ENCODE measurements at regions not wholly inside any gene's neighbourhood (a gene's known extent, or its start where the extent isn't known, plus 50 kb on each side); places are given as distances from the start of the nearest gene placed in this dataset.

GRCh38 chr2:114063346-114063745 is 173.5 kb downstream of the ACTR3 start:
- DNase-seq (ENCODE audit: low read depth), result no peak
- TF ChIP-seq CTCF (IDR thresholded peaks at IDR 0.05; ENCODE audit: low read depth, low read length, missing control alignments), result no peak
- in situ Hi-C loops (cut with HindIII; ENCODE audit: low sequenced_read_pairs), result no loop called here
- H3K4me3 ChIP-seq (ENCODE audit: low read depth, low read length), result no peak overlapping the region

- in situ Hi-C loops (cut with HindIII; ENCODE audit: low sequenced_read_pairs), result no loop called here
- TF ChIP-seq CTCF (IDR thresholded peaks at IDR 0.05; ENCODE audit: low read depth, low read length, missing control alignments), result no peak
- no peak overlapping the region for H3K4me3 ChIP-seq (ENCODE audit: low read depth, low read length)
- no peak for DNase-seq (ENCODE audit: low read depth)
Observed at GRCh38 chr2:114065731-114066130, 175.8 kb downstream of the ACTR3 start.

GRCh38 chr2:114066186-114066747 is 176.4 kb downstream of the ACTR3 start:
- no peak for DNase-seq (ENCODE audit: low read depth)
- no peak for TF ChIP-seq CTCF (IDR thresholded peaks at IDR 0.05; ENCODE audit: low read depth, low read length, missing control alignments)
- H3K4me3 ChIP-seq (ENCODE audit: low read depth, low read length), result no peak overlapping the region
- in situ Hi-C loops (cut with HindIII; ENCODE audit: low sequenced_read_pairs), result no loop called here

- in situ Hi-C loops (cut with HindIII; ENCODE audit: low sequenced_read_pairs), result no loop called here
- DNase-seq (ENCODE audit: low read depth), result no peak
- no peak overlapping the region for H3K4me3 ChIP-seq (ENCODE audit: low read depth, low read length)
- TF ChIP-seq CTCF (IDR thresholded peaks at IDR 0.05; ENCODE audit: low read depth, low read length, missing control alignments), result no peak
Observed at GRCh38 chr2:114068438-114068837, 178.5 kb downstream of the ACTR3 start.

- DNase-seq (ENCODE audit: low read depth), result no peak
- in situ Hi-C loops (cut with HindIII; ENCODE audit: low sequenced_read_pairs), result no loop called here
- no peak for TF ChIP-seq CTCF (IDR thresholded peaks at IDR 0.05; ENCODE audit: low read depth, low read length, missing control alignments)
- H3K4me3 ChIP-seq (ENCODE audit: low read depth, low read length), result no peak overlapping the region
Observed at GRCh38 chr2:114076961-114077360, 187.1 kb downstream of the ACTR3 start.

GRCh38 chr2:114079366-114080004 is 189.6 kb downstream of the ACTR3 start:
- in situ Hi-C loops (cut with HindIII; ENCODE audit: low sequenced_read_pairs), result no loop called here

More at GRCh38 chr2:114079366-114080004, 189.6 kb downstream of the ACTR3 start:
- no peak overlapping the region for H3K4me3 ChIP-seq (ENCODE audit: low read depth, low read length)
- no peak for TF ChIP-seq CTCF (IDR thresholded peaks at IDR 0.05; ENCODE audit: low read depth, low read length, missing control alignments)
- DNase-seq (ENCODE audit: low read depth), result no peak
